Vagina (tissue), 2 donors: ENCODE measurements at regions not wholly inside any gene's neighbourhood (a gene's known extent, or its start where the extent isn't known, plus 50 kb on each side); places are given as distances from the start of the nearest gene placed in this dataset.

Source experiments
- DNase-seq, 2 donors: peaks; one replicate each; pipeline ENCODE4 v3.0.0-alpha.2; 2017; ENCODE audit errors: extremely low spot score in 2 of 2
- H3K27ac ChIP-seq: fragments of 200-600 bp; sonication (generic); one replicate; pipeline ENCODE4 v1.5.1; 2019
- H3K27me3 ChIP-seq: fragments of 200-600 bp; sonication (generic); one replicate; pipeline ENCODE4 v1.5.1; 2019
- H3K36me3 ChIP-seq, 2 donors: fragments of 200-600 bp; sonication (generic); one replicate each; pipeline ENCODE4 v1.5.1; 2017 to 2019
- H3K4me1 ChIP-seq: fragments of 200-600 bp; sonication (generic); one replicate; pipeline ENCODE4 v1.5.1; 2019
- H3K4me3 ChIP-seq, 2 donors: fragments of 200-600 bp; sonication (generic); 1 replicate in 1 of 2; 2 replicates in 1 of 2; pipeline ENCODE4 v1.5.1; 2016 to 2019
- H3K9me3 ChIP-seq: fragments of 200-600 bp; sonication (generic); one replicate; pipeline ENCODE4 v1.5.1; 2019
- POLR2A ChIP-seq, 2 donors: fragments of 450-650 bp; IDR thresholded peaks; one replicate each; pipeline ENCODE4 v1.6.1; 2017; ENCODE audit warnings: antibody characterized with exemption in 2 of 2, mild to moderate bottlenecking in 2 of 2, moderate library complexity in 2 of 2
- POLR2AphosphoS5 ChIP-seq, 2 donors: sonication (generic); formaldehyde crosslinking; IDR thresholded peaks; one replicate each; pipeline ENCODE4 v1.9.0; 2017; ENCODE audit warnings: antibody characterized with exemption in 2 of 2, mild to moderate bottlenecking in 2 of 2, low read depth in 1 of 2; ENCODE audit not compliant: insufficient read depth in 1 of 2
- intact Hi-C: fragments of 100-400 bp; cut with DNase I; formaldehyde crosslinking; loops from one replicate; pipeline ENCODE4 v1.15.1; 2023
- TF ChIP-seq, protein P1 (sequence below), 3 experiments: fragments of 450-650 bp in 2 of 3; fragments of 200-600 bp in 1 of 3; sonication (generic) in 1 of 3; IDR thresholded peaks; one replicate each; pipeline ENCODE4 v1.5.1; 2017 to 2019; ENCODE audit warnings: antibody characterized with exemption in 3 of 3, mild to moderate bottlenecking in 2 of 3, moderate library complexity in 2 of 3

DNA sequence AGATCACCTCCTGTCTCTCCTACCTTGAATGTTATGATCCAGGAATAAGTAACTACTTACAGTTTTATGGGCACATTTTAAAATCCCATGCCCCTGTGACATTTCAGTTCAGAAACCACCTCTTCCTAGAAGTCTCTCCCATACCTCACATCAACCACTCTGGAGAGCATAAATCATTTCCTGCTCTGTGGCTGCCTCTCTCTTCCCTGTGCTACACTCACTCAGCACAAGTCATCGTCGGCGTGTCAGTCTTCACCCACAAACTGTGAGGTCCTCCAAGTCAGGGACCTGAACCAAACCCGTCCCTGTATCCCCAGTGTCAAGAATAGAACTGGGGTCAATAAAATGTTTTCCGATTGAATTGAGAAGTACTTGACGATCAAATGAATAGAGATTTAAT lies 863.3 kb downstream of the BCL11B start:
- intact Hi-C loops, result no loop called here
- H3K27me3 ChIP-seq, result no peaks in the 10 kb centered on the region
- H3K9me3 ChIP-seq, result no peaks in the 10 kb centered on the region
- no peaks in the 10 kb centered on the region for H3K4me1 ChIP-seq
- no peak overlapping the region for H3K27ac ChIP-seq
- H3K4me3 ChIP-seq, result no peak overlapping the region
- DNase-seq, result no peak
- TF ChIP-seq POLR2A (IDR thresholded peaks at IDR 0.05) (no peak), POLR2AphosphoS5 (IDR thresholded peaks at IDR 0.05; ENCODE audit: insufficient read depth in 1 of 2, low read depth in 1 of 2) (no peak)
- TF ChIP-seq, protein P1, sequence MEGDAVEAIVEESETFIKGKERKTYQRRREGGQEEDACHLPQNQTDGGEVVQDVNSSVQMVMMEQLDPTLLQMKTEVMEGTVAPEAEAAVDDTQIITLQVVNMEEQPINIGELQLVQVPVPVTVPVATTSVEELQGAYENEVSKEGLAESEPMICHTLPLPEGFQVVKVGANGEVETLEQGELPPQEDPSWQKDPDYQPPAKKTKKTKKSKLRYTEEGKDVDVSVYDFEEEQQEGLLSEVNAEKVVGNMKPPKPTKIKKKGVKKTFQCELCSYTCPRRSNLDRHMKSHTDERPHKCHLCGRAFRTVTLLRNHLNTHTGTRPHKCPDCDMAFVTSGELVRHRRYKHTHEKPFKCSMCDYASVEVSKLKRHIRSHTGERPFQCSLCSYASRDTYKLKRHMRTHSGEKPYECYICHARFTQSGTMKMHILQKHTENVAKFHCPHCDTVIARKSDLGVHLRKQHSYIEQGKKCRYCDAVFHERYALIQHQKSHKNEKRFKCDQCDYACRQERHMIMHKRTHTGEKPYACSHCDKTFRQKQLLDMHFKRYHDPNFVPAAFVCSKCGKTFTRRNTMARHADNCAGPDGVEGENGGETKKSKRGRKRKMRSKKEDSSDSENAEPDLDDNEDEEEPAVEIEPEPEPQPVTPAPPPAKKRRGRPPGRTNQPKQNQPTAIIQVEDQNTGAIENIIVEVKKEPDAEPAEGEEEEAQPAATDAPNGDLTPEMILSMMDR (IDR thresholded peaks at IDR 0.05), result no peak
- no peaks in the 10 kb centered on the region for H3K36me3 ChIP-seq

DNA sequence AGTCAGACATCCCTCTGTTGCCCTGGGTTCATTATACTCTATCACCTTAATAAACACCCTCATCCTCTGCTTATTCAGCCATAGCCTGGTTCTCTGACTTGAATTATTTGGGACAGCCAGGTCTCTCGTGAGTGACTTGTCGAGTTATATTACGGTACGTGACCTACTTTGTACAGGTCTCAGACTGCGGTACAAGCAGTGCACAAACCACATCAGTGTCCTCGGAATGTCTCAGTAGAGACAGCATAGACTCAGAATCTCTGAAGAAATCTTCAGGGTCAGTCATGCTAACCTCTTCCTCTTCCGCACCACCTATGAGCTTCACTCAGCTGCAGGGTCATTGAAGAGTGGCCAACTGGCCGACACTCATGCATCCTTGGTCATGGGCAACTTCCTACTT lies 860.8 kb downstream of the BCL11B start:
- intact Hi-C loops, result no loop called here
- Histone ChIP-seq H3K27me3 (no peaks in the 10 kb centered on the region), H3K9me3 (no peaks in the 10 kb centered on the region), H3K4me3 (no peak overlapping the region), H3K4me1 (no peaks in the 10 kb centered on the region), H3K27ac (no peak overlapping the region), H3K36me3 (no peaks in the 10 kb centered on the region)
- TF ChIP-seq POLR2A (IDR thresholded peaks at IDR 0.05), result no peak
- no peak for TF ChIP-seq POLR2AphosphoS5 (IDR thresholded peaks at IDR 0.05; ENCODE audit: insufficient read depth in 1 of 2, low read depth in 1 of 2)
- TF ChIP-seq, protein P1 (IDR thresholded peaks at IDR 0.05), result no peak
- DNase-seq, result no peak

DNA sequence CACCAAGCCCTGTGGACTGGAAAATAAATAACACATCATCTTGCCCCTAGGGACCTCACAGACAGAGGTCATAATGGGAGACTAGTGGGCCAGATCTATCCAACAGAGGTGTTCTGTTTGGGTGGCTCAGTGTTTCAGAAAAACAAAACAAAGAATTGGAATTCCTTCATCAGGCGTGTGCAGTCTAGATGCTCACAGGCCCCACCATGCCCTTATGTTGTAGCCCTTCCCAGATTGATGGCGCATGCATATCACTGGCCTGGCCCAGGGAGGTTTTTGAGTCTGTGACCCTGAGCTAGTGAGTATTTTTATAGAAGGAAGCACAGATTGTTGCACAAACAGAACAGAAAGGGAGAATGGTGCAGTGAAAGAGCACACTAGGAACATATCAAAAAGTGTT lies 859.6 kb downstream of the BCL11B start:
- TF ChIP-seq, protein P1 (IDR thresholded peaks at IDR 0.05), result no peak
- TF ChIP-seq POLR2A (IDR thresholded peaks at IDR 0.05), result no peak
- no peaks in the 10 kb centered on the region for H3K27me3 ChIP-seq
- no peaks in the 10 kb centered on the region for H3K4me1 ChIP-seq
- no peak for DNase-seq
- no peak overlapping the region for H3K4me3 ChIP-seq
- no peaks in the 10 kb centered on the region for H3K9me3 ChIP-seq
- H3K27ac ChIP-seq, result no peak overlapping the region
- intact Hi-C loops, result no loop called here
- no peaks in the 10 kb centered on the region for H3K36me3 ChIP-seq

DNA sequence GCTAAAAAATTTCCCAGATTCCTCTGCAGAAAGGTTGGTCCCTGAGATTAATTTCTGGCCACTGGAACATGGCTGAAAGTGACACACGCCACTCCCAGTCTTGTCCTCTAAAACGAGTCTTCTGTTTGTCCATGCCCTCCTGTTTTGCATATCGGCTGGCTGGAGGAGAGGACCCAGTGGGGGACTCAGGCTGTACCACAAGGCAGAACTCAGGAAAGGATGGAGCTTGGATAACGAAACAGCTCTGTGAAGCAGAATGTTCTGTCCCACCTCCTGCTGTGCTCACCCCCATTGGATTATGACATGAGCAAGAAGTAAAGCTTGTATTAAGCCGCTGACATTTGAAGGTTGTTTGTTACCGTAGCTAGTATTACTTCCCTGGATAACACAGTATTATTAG lies 856.2 kb downstream of the BCL11B start:
- H3K27ac ChIP-seq, result no peak overlapping the region
- no peaks in the 10 kb centered on the region for H3K27me3 ChIP-seq
- no peak overlapping the region for H3K4me3 ChIP-seq
- H3K9me3 ChIP-seq, result no peaks in the 10 kb centered on the region
- H3K36me3 ChIP-seq, result no peaks in the 10 kb centered on the region
- H3K4me1 ChIP-seq, result no peaks in the 10 kb centered on the region
- no peak for DNase-seq
- TF ChIP-seq, protein P1 (IDR thresholded peaks at IDR 0.05), result no peak
- intact Hi-C loops, result no loop called here

DNA sequence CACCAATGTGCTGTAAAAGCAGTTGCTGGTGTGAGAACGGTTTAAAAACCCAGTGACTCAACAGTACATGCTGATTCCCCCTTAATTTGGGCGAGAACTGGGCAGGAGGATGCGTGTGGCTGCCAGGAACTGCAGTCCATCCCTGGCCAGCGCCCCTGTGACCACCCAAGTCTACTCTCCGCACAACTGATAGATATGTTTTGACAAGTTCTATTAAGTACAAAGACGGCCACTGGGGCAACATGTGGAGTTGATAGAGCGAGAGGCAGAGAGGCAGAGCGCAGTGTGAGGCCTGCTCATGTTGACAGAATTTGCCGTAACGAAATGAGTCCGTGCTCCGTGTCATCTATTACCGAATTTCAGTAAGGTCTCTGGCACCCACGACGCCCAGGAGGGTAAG lies 855.0 kb downstream of the BCL11B start:
- no peaks in the 10 kb centered on the region for H3K36me3 ChIP-seq
- no peak for DNase-seq
- no peak overlapping the region for H3K4me3 ChIP-seq
- no peaks in the 10 kb centered on the region for H3K9me3 ChIP-seq
- H3K4me1 ChIP-seq, result no peaks in the 10 kb centered on the region
- TF ChIP-seq, protein P1 (IDR thresholded peaks at IDR 0.05), result no peak
- TF ChIP-seq POLR2A (IDR thresholded peaks at IDR 0.05) (no peak), POLR2AphosphoS5 (IDR thresholded peaks at IDR 0.05; ENCODE audit: insufficient read depth in 1 of 2, low read depth in 1 of 2) (no peak)
- H3K27me3 ChIP-seq, result no peaks in the 10 kb centered on the region
- intact Hi-C loops, result no loop called here
- H3K27ac ChIP-seq, result no peak overlapping the region
